PC-3 (cell line): ENCODE measurements at regions not wholly inside any gene's neighbourhood (a gene's known extent, or its start where the extent isn't known, plus 50 kb on each side); places are given as distances from the start of the nearest gene placed in this dataset.

Source experiments
- CTCF ChIP-seq: fragments of 300-600 bp; sonication (generic); conservative IDR thresholded peaks from 2 replicates; pipeline ENCODE4 v1.5.1; 2017; ENCODE audit warnings: antibody characterized with exemption, low read depth, mild to moderate bottlenecking, low read length
- EZH2phosphoT487 ChIP-seq: fragments of 300-600 bp; sonication (generic); IDR thresholded peaks from 2 replicates; pipeline ENCODE4 v1.6.1; 2018; ENCODE audit warnings: mild to moderate bottlenecking, antibody characterized with exemption, low read length, borderline replicate concordance

GRCh38 chr2:7452110-7452876, 535.1 kb downstream of the RNF144A start:
- TF ChIP-seq EZH2phosphoT487, result no peak
- TF ChIP-seq CTCF, result no peak
